ENCODE measurements at regions not wholly inside any gene's neighbourhood (a gene's known extent, or its start where the extent isn't known, plus 50 kb on each side); places are given as distances from the start of the nearest gene placed in this dataset.
A peak's percentile ranks its signal among the peaks of the same experiment; 100 is the strongest.

- no peak for DNase-seq (ENCODE audit: extremely low spot score, insufficient read length, low read depth)
- FAIRE-seq, result peak; percentile 18
Observed at GRCh38 chr2:12534646-12535263, 182.0 kb upstream of the TRIB2 start.

GRCh38 chr2:12536976-12537375 lies 179.8 kb upstream of the TRIB2 start:
- no peak for FAIRE-seq

GRCh38 chr2:12538138-12538694 lies 178.5 kb upstream of the TRIB2 start:
- FAIRE-seq, result no peak
- DNase-seq (ENCODE audit: extremely low spot score, insufficient read length, low read depth), result no peak

More at GRCh38 chr2:12536976-12537375, 179.8 kb upstream of the TRIB2 start:
- no peak for DNase-seq (ENCODE audit: extremely low spot score, insufficient read length, low read depth)

GRCh38 chr2:12539336-12539735 lies 177.4 kb upstream of the TRIB2 start:
- FAIRE-seq (no peak), DNase-seq (ENCODE audit: extremely low spot score, insufficient read length, low read depth) (no peak)

GRCh38 chr2:12539776-12540562 lies 176.8 kb upstream of the TRIB2 start:
- FAIRE-seq, result no peak

GRCh38 chr2:12543076-12543977 lies 173.4 kb upstream of the TRIB2 start:
- DNase-seq (ENCODE audit: extremely low spot score, insufficient read length, low read depth), result no peak

More at GRCh38 chr2:12539776-12540562, 176.8 kb upstream of the TRIB2 start:
- DNase-seq (ENCODE audit: extremely low spot score, insufficient read length, low read depth), result no peak

GRCh38 chr2:12543978-12544558 lies 172.7 kb upstream of the TRIB2 start:
- peak; percentile 75 for FAIRE-seq
- no peak for DNase-seq (ENCODE audit: extremely low spot score, insufficient read length, low read depth)

More at GRCh38 chr2:12543076-12543977, 173.4 kb upstream of the TRIB2 start:
- FAIRE-seq, result no peak

GRCh38 chr2:12547566-12548170 lies 169.1 kb upstream of the TRIB2 start:
- DNase-seq (ENCODE audit: extremely low spot score, insufficient read length, low read depth) (no peak), FAIRE-seq (no peak)

- FAIRE-seq (no peak), DNase-seq (ENCODE audit: extremely low spot score, insufficient read length, low read depth) (no peak)
Observed at GRCh38 chr2:12548906-12549305, 167.8 kb upstream of the TRIB2 start.

- DNase-seq (ENCODE audit: extremely low spot score, insufficient read length, low read depth), result no peak
- no peak for FAIRE-seq
Observed at GRCh38 chr2:12549641-12550040, 167.1 kb upstream of the TRIB2 start.

GRCh38 chr2:12552092-12552491 lies 164.6 kb upstream of the TRIB2 start:
- no peak for FAIRE-seq
- no peak for DNase-seq (ENCODE audit: extremely low spot score, insufficient read length, low read depth)

- DNase-seq (ENCODE audit: extremely low spot score, insufficient read length, low read depth), result no peak
- FAIRE-seq, result no peak
Observed at GRCh38 chr2:12554224-12555011, 162.3 kb upstream of the TRIB2 start.

- DNase-seq (ENCODE audit: extremely low spot score, insufficient read length, low read depth) (no peak), FAIRE-seq (no peak)
Observed at GRCh38 chr2:12555012-12555645, 161.6 kb upstream of the TRIB2 start.

- DNase-seq (ENCODE audit: extremely low spot score, insufficient read length, low read depth), result no peak
- no peak for FAIRE-seq
Observed at GRCh38 chr2:12556762-12557161, 160.0 kb upstream of the TRIB2 start.

- DNase-seq (ENCODE audit: extremely low spot score, insufficient read length, low read depth) (no peak), FAIRE-seq (no peak)
Observed at GRCh38 chr2:12557688-12558087, 159.0 kb upstream of the TRIB2 start.

- no peak for DNase-seq (ENCODE audit: extremely low spot score, insufficient read length, low read depth)
Observed at GRCh38 chr2:12558519-12558918, 158.2 kb upstream of the TRIB2 start.

GRCh38 chr2:12560618-12561017 lies 156.1 kb upstream of the TRIB2 start:
- FAIRE-seq (peak; percentile 60), DNase-seq (ENCODE audit: extremely low spot score, insufficient read length, low read depth) (no peak)

More at GRCh38 chr2:12558519-12558918, 158.2 kb upstream of the TRIB2 start:
- no peak for FAIRE-seq

- FAIRE-seq, result no peak
Observed at GRCh38 chr2:12567411-12567810, 149.3 kb upstream of the TRIB2 start.

More at GRCh38 chr2:12567411-12567810, 149.3 kb upstream of the TRIB2 start:
- no peak for DNase-seq (ENCODE audit: extremely low spot score, insufficient read length, low read depth)
